ENCODE measurements at regions not wholly inside any gene's neighbourhood (a gene's known extent, or its start where the extent isn't known, plus 50 kb on each side); places are given as distances from the start of the nearest gene placed in this dataset.

GRCh38 chr11:96798445-96798844 is 408.6 kb downstream of the JRKL start:
- Histone ChIP-seq H3K79me2 (ENCODE audit: control insufficient read depth, low read length) (no peaks in the 10 kb centered on the region), H3K9me2 (replicated peaks; ENCODE audit: control insufficient read depth, low read length) (no peaks in the 10 kb centered on the region), H3K27me3 (ENCODE audit: control insufficient read depth, low read length) (no peaks in the 10 kb centered on the region), H3K9me3 (ENCODE audit: control insufficient read depth, insufficient read depth, low read length) (no peaks in the 10 kb centered on the region), H3K4me3 (ENCODE audit: low read length) (no peak overlapping the region), H4K20me1 (ENCODE audit: control insufficient read depth, insufficient read depth, low read depth, low read length) (no peaks in the 10 kb centered on the region), H3K4me2 (ENCODE audit: low read length) (no peak overlapping the region), H3K27ac (ENCODE audit: low read depth, low read length) (no peak overlapping the region), H3K4me1 (ENCODE audit: control insufficient read depth, low read length) (no peaks in the 10 kb centered on the region), H3F3A (ENCODE audit: control insufficient read depth, insufficient read depth) (no peaks in the 10 kb centered on the region), H3K36me3 (ENCODE audit: control insufficient read depth, low read length) (no peaks in the 10 kb centered on the region)
- TF ChIP-seq EZH2phosphoT487 (IDR thresholded peaks at IDR 0.05; ENCODE audit: borderline replicate concordance, low read length) (no peak), CTCF (IDR thresholded peaks at IDR 0.05; ENCODE audit: low read depth, low read length, poor library complexity, severe bottlenecking) (no peak)

GRCh38 chr11:96815236-96815635 is 425.4 kb downstream of the JRKL start:
- H3K4me3 ChIP-seq (ENCODE audit: low read length), result no peak overlapping the region
- no peaks in the 10 kb centered on the region for H3K4me1 ChIP-seq (ENCODE audit: control insufficient read depth, low read length)
- H3K36me3 ChIP-seq (ENCODE audit: control insufficient read depth, low read length), result no peaks in the 10 kb centered on the region
- H3K9me3 ChIP-seq (ENCODE audit: control insufficient read depth, insufficient read depth, low read length), result no peaks in the 10 kb centered on the region
- H3K27me3 ChIP-seq (ENCODE audit: control insufficient read depth, low read length), result no peaks in the 10 kb centered on the region
- H4K20me1 ChIP-seq (ENCODE audit: control insufficient read depth, insufficient read depth, low read depth, low read length), result no peaks in the 10 kb centered on the region
- no peak overlapping the region for H3K27ac ChIP-seq (ENCODE audit: low read depth, low read length)
- H3K9me2 ChIP-seq (replicated peaks; ENCODE audit: control insufficient read depth, low read length), result no peaks in the 10 kb centered on the region
- no peak overlapping the region for H3K4me2 ChIP-seq (ENCODE audit: low read length)
- H3K79me2 ChIP-seq (ENCODE audit: control insufficient read depth, low read length), result no peaks in the 10 kb centered on the region
- no peaks in the 10 kb centered on the region for H3F3A ChIP-seq (ENCODE audit: control insufficient read depth, insufficient read depth)
- no peak for TF ChIP-seq EZH2phosphoT487 (IDR thresholded peaks at IDR 0.05; ENCODE audit: borderline replicate concordance, low read length)
- TF ChIP-seq CTCF (IDR thresholded peaks at IDR 0.05; ENCODE audit: low read depth, low read length, poor library complexity, severe bottlenecking), result no peak

- H3K27me3 ChIP-seq (ENCODE audit: control insufficient read depth, low read length), result no peaks in the 10 kb centered on the region
- no peak overlapping the region for H3K27ac ChIP-seq (ENCODE audit: low read depth, low read length)
- no peak overlapping the region for H3K4me3 ChIP-seq (ENCODE audit: low read length)
- H3K4me1 ChIP-seq (ENCODE audit: control insufficient read depth, low read length), result no peaks in the 10 kb centered on the region
- TF ChIP-seq CTCF (IDR thresholded peaks at IDR 0.05; ENCODE audit: low read depth, low read length, poor library complexity, severe bottlenecking) (no peak), EZH2phosphoT487 (IDR thresholded peaks at IDR 0.05; ENCODE audit: borderline replicate concordance, low read length) (no peak)
- H3K36me3 ChIP-seq (ENCODE audit: control insufficient read depth, low read length), result no peaks in the 10 kb centered on the region
- no peaks in the 10 kb centered on the region for H3F3A ChIP-seq (ENCODE audit: control insufficient read depth, insufficient read depth)
- H3K79me2 ChIP-seq (ENCODE audit: control insufficient read depth, low read length), result no peaks in the 10 kb centered on the region
- H3K9me2 ChIP-seq (replicated peaks; ENCODE audit: control insufficient read depth, low read length), result no peaks in the 10 kb centered on the region
- no peak overlapping the region for H3K4me2 ChIP-seq (ENCODE audit: low read length)
- H4K20me1 ChIP-seq (ENCODE audit: control insufficient read depth, insufficient read depth, low read depth, low read length), result no peaks in the 10 kb centered on the region
- no peaks in the 10 kb centered on the region for H3K9me3 ChIP-seq (ENCODE audit: control insufficient read depth, insufficient read depth, low read length)
Measured at GRCh38 chr11:96817482-96818399, 427.9 kb downstream of the JRKL start.
